HEK293T (cell line): ENCODE measurements at regions not wholly inside any gene's neighbourhood (a gene's known extent, or its start where the extent isn't known, plus 50 kb on each side); places are given as distances from the start of the nearest gene placed in this dataset.

Experiments
- ARNT ChIP-seq: fragments of 450-650 bp; IDR thresholded peaks from 2 replicates; pipeline ENCODE4 v1.6.1; 2017; ENCODE audit warnings: mild to moderate bottlenecking
- BHLHE40 ChIP-seq: fragments of 450-650 bp; IDR thresholded peaks from 2 replicates; pipeline ENCODE4 v1.6.1; 2016; ENCODE audit warnings: mild to moderate bottlenecking, moderate library complexity, borderline replicate concordance
- FOXK2 ChIP-seq: fragments of 450-650 bp; IDR thresholded peaks from 2 replicates; pipeline ENCODE4 v1.6.1; 2016; ENCODE audit warnings: mild to moderate bottlenecking
- FOXM1 ChIP-seq: fragments of 450-650 bp; IDR thresholded peaks from 2 replicates; pipeline ENCODE4 v1.6.1; 2017; ENCODE audit warnings: mild to moderate bottlenecking, borderline replicate concordance
- L3MBTL2 ChIP-seq: fragments of 450-650 bp; conservative IDR thresholded peaks from 2 replicates; pipeline ENCODE4 v1.6.1; 2016; ENCODE audit warnings: mild to moderate bottlenecking
- LEF1 ChIP-seq: fragments of 450-650 bp; IDR thresholded peaks from 2 replicates; pipeline ENCODE4 v1.6.1; 2017; ENCODE audit warnings: mild to moderate bottlenecking, borderline replicate concordance
- NFRKB ChIP-seq: fragments of 450-650 bp; IDR thresholded peaks from 2 replicates; pipeline ENCODE4 v1.6.1; 2016; ENCODE audit warnings: mild to moderate bottlenecking, moderate library complexity
- SP1 ChIP-seq: fragments of 450-650 bp; IDR thresholded peaks from 2 replicates; pipeline ENCODE4 v1.6.1; 2017
- TARDBP ChIP-seq: fragments of 450-650 bp; IDR thresholded peaks from 2 replicates; pipeline ENCODE4 v1.6.1; 2016

GRCh38 chr15:31560643-31561042, 234.0 kb downstream of the KLF13 start:
- TF ChIP-seq SP1 (no peak), BHLHE40 (no peak), TARDBP (no peak), LEF1 (no peak), FOXK2 (no peak), NFRKB (no peak), ARNT (no peak), L3MBTL2 (no peak), FOXM1 (no peak)
